K562 (cell line): ENCODE measurements at regions not wholly inside any gene's neighbourhood (a gene's known extent, or its start where the extent isn't known, plus 50 kb on each side); places are given as distances from the start of the nearest gene placed in this dataset.

Experiments
- ATAC-seq: fragments of 200-7000 bp; cut with Tn5 transposase; 3 replicates; pipeline ENCODE4 v1.9.1; 2020; ENCODE audit warnings: moderate library complexity
- BruUV-seq: library from RNA; stranded (reverse); fragments of 400-500 nt; replicated peaks from 2 replicates; lab custom pipeline; 2021; lab: Mats Ljungman, UMichigan
- CTCF ChIA-PET: fragments of 300-600 bp; formaldehyde crosslinking; extraction: SDS; loops from one replicate; lab custom pipeline; 2021; ENCODE audit warnings: low intra/inter-chr PET ratio; lab: Yijun Ruan, JAX
- POLR2A ChIA-PET: fragments of 300-600, 350-650 bp; sonication (Branson Sonifier 250); formaldehyde crosslinking; extraction: SDS; loops from one replicate; lab custom pipeline; 2021; ENCODE audit warnings: antibody characterized with exemption, inconsistent platforms; lab: Yijun Ruan, JAX
- DNase-seq, 4 experiments: peaks; one replicate each; pipeline versions ENCODE4 v3.0.0 to v3.0.0-alpha.2; 2011 to 2018; ENCODE audit warnings: low spot score in 3 of 4, mixed read lengths in 3 of 4; ENCODE audit errors: extremely low read depth in 1 of 4
- FAIRE-seq: peaks from 2 replicates; lab custom pipeline; 2011; peaks lifted over from hg19 to GRCh38; lab: Jason Lieb, UNC
- H2AFZ ChIP-seq: 2 replicates; pipeline ENCODE4 v1.6.0; 2011; ENCODE audit warnings: low read depth, low read length, control low read depth, inconsistent platforms
- H3K27ac ChIP-seq: fragments of 200-600 bp; 3 replicates; pipeline ENCODE4 v1.8.0; 2011; ENCODE audit warnings: low read depth, mild to moderate bottlenecking, control low read depth, inconsistent platforms, low read length, moderate library complexity, mixed read lengths; ENCODE audit errors: extremely low read depth
- H3K27me3 ChIP-seq, 2 experiments: fragments of 300-600 bp in 1 of 2; 2 replicates in 1 of 2; 3 replicates in 1 of 2; pipeline versions ENCODE4 v1.6.0 to v1.8.0; 2011; ENCODE audit warnings: inconsistent platforms in 2 of 2, low read length in 2 of 2, mild to moderate bottlenecking in 1 of 2, mixed read lengths in 1 of 2, moderate library complexity in 1 of 2; ENCODE audit not compliant: control insufficient read depth in 2 of 2, insufficient read depth in 2 of 2
- H3K36me3 ChIP-seq: fragments of 300-600 bp; 3 replicates; pipeline ENCODE4 v1.8.0; 2011; ENCODE audit warnings: mild to moderate bottlenecking, low read length, inconsistent platforms; ENCODE audit not compliant: control insufficient read depth, insufficient read depth
- H3K4me1 ChIP-seq, 2 experiments: fragments of 200-600 bp in 1 of 2; replicated peaks in 1 of 2; 2 replicates in 1 of 2; 3 replicates in 1 of 2; pipeline versions ENCODE4 v1.5.1 to v1.8.0; 2011; ENCODE audit warnings: inconsistent platforms in 2 of 2, low read length in 2 of 2, mild to moderate bottlenecking in 1 of 2, mixed read lengths in 1 of 2, moderate library complexity in 1 of 2; ENCODE audit not compliant: control insufficient read depth in 2 of 2, insufficient read depth in 2 of 2
- H3K4me2 ChIP-seq: 2 replicates; pipeline ENCODE4 v1.6.1; 2011; ENCODE audit warnings: low read length, control low read depth, inconsistent platforms, mixed read lengths; ENCODE audit not compliant: insufficient read depth
- H3K4me3 ChIP-seq: fragments of 200-600 bp; sonication (generic), shearing (Covaris generic); 2 replicates; pipeline ENCODE4 v1.5.1; 2016; ENCODE audit warnings: control low read depth, inconsistent platforms
- H3K79me2 ChIP-seq: fragments of 200-600 bp; 3 replicates; pipeline ENCODE4 v1.8.0; 2011; ENCODE audit warnings: low read length, inconsistent platforms; ENCODE audit not compliant: control insufficient read depth, insufficient read depth
- H3K9ac ChIP-seq, 2 experiments: 2 replicates each; pipeline versions ENCODE4 v1.6.0 to v1.6.1; 2011; ENCODE audit warnings: low read depth in 2 of 2, low read length in 2 of 2, control low read depth in 1 of 2, inconsistent platforms in 1 of 2, mild to moderate bottlenecking in 1 of 2, mixed read lengths in 1 of 2; ENCODE audit not compliant: insufficient read depth in 1 of 2
- H3K9me1 ChIP-seq: one replicate; pipeline ENCODE4 v1.6.0; 2011; ENCODE audit warnings: inconsistent platforms, mild to moderate bottlenecking, low read length, moderate library complexity; ENCODE audit not compliant: control insufficient read depth, insufficient read depth
- H3K9me3 ChIP-seq: replicated peaks from 2 replicates; pipeline ENCODE4 v1.5.1; 2011; ENCODE audit warnings: low read depth, low read length, inconsistent platforms; ENCODE audit not compliant: control insufficient read depth, insufficient read depth
- H4K20me1 ChIP-seq: replicated peaks from 2 replicates; pipeline ENCODE4 v1.6.1; 2011; ENCODE audit warnings: low read length, inconsistent platforms, mixed read lengths; ENCODE audit not compliant: control insufficient read depth, insufficient read depth
- ILF3 ChIP-seq: fragments of 450-650 bp; IDR thresholded peaks from 2 replicates; pipeline ENCODE4 v1.6.1; 2018; ENCODE audit warnings: antibody characterized with exemption, mild to moderate bottlenecking, moderate library complexity, borderline replicate concordance
- ILK ChIP-seq: fragments of 450-650 bp; IDR thresholded peaks from 2 replicates; pipeline ENCODE4 v1.6.1; 2016; ENCODE audit warnings: missing genetic modification characterization, low read depth, mild to moderate bottlenecking, missing compliant biosample characterization, moderate library complexity, borderline replicate concordance
- PTTG1 ChIP-seq: fragments of 450-650 bp; IDR thresholded peaks from 2 replicates; pipeline ENCODE4 v1.6.1; 2016; ENCODE audit warnings: low read depth, mild to moderate bottlenecking, missing genetic modification characterization, missing compliant biosample characterization
- STAT5A ChIP-seq: IDR thresholded peaks from 2 replicates; pipeline ENCODE4 v1.6.1; 2012; ENCODE audit warnings: low read length, inconsistent platforms, borderline replicate concordance
- TAF15 ChIP-seq: fragments of 200-400 bp; formaldehyde crosslinking; IDR thresholded peaks from 2 replicates; pipeline ENCODE4 v1.6.1; 2017; ENCODE audit warnings: mild to moderate bottlenecking, low read depth, low read length, moderate library complexity
- ZNF274 ChIP-seq: IDR thresholded peaks from 2 replicates; pipeline ENCODE4 v1.6.1; 2011; ENCODE audit warnings: low read depth, mild to moderate bottlenecking, low read length, moderate library complexity, borderline replicate concordance
- WGBS: fragments of 100-300 bp; shearing (Covaris generic); methylation state at CpG from one replicate; pipeline ENCODE4 v1.1.6; 2016; ENCODE audit warnings: low coverage, mixed read lengths; ENCODE audit not compliant: insufficient coverage; ENCODE audit errors: missing lambda C conversion rate; 5-methylcytosine and 5-hydroxymethylcytosine counted together
- in situ Hi-C: fragments of 300-500 bp; cut with MboI; formaldehyde crosslinking; loops from 4 replicates; pipeline ENCODE4 v1.15.0; 2018; ENCODE audit warnings: inconsistent platforms, mixed read lengths
- intact Hi-C: fragments of 100-400 bp; cut with micrococcal nuclease; formaldehyde crosslinking; loops from 2 replicates; pipeline ENCODE4 v1.14.2; 2022
- TF ChIP-seq, protein P1 (sequence below): fragments of 450-650 bp; IDR thresholded peaks from one replicate; pipeline ENCODE4 v1.6.1; 2018; ENCODE audit warnings: mild to moderate bottlenecking, moderate library complexity; ENCODE audit not compliant: partially characterized antibody

GRCh38 chr3:59469948-59470723 lies 420.3 kb upstream of the CFAP20DC start:
- H3K9me3 ChIP-seq: no peaks in the 10 kb centered on the region
- DNase-seq (no peak), ATAC-seq (no peak), FAIRE-seq (no peak)
- no peaks in the 10 kb centered on the region for H4K20me1 ChIP-seq
- intact Hi-C loops: no loop called here
- ChIA-PET CTCF (no interaction called here), POLR2A (interaction anchor here (0.6 kb wide), 1 partner anchor 206 kb away, joined by 3 read pairs; no protein-coding TSS in a partner anchor)
- no peak overlapping the region for H2AFZ ChIP-seq
- no peaks in the 10 kb centered on the region for H3K79me2 ChIP-seq
- no peaks in the 10 kb centered on the region for H3K4me1 ChIP-seq
- H3K4me3 ChIP-seq: no peak overlapping the region
- no peak overlapping the region for H3K27ac ChIP-seq
- H3K9ac ChIP-seq: no peak overlapping the region
- no peaks in the 10 kb centered on the region for H3K9me1 ChIP-seq
- in situ Hi-C loops: no loop called here
- H3K4me2 ChIP-seq: no peak overlapping the region
- no peaks in the 10 kb centered on the region for H3K36me3 ChIP-seq
- no TSS peak for BruUV-seq
- 5% methylated on average over 2 of the region's 2 CpGs for WGBS
- no peaks in the 10 kb centered on the region for H3K27me3 ChIP-seq
- TF ChIP-seq ILK (tag): no peak
- no peak for TF ChIP-seq ZNF274
- TF ChIP-seq STAT5A: no peak
- TF ChIP-seq, protein P1, sequence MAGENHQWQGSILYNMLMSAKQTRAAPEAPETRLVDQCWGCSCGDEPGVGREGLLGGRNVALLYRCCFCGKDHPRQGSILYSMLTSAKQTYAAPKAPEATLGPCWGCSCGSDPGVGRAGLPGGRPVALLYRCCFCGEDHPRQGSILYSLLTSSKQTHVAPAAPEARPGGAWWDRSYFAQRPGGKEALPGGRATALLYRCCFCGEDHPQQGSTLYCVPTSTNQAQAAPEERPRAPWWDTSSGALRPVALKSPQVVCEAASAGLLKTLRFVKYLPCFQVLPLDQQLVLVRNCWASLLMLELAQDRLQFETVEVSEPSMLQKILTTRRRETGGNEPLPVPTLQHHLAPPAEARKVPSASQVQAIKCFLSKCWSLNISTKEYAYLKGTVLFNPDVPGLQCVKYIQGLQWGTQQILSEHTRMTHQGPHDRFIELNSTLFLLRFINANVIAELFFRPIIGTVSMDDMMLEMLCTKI: no peak
- TF ChIP-seq TAF15: no peak
- TF ChIP-seq ILF3: no peak
- no peak for TF ChIP-seq PTTG1 (tag)
